Activated CD8-positive, alpha-beta memory T cell treated with anti-CD3 and anti-CD28 coated beads, Interleukin-2, amount 10 ng/mL, durations not matched to agents 7 days and 5 days (primary cell): ENCODE measurements at regions not wholly inside any gene's neighbourhood (a gene's known extent, or its start where the extent isn't known, plus 50 kb on each side); places are given as distances from the start of the nearest gene placed in this dataset.
"Not testable (repeated sequence)": the region's sequence is repeated elsewhere in the genome, so short reads cannot be mapped to it uniquely, and the experiment has no call there.

Experiments
- ATAC-seq: fragments of 150-1000 bp; cut with Tn5 transposase; one replicate; pipeline ENCODE4 v1.10.0; 2021; ENCODE audit warnings: moderate library complexity
- CTCF ChIA-PET: fragments of 350-600 bp; sonication (Branson Sonifier 250); formaldehyde crosslinking; loops from one replicate; lab custom pipeline; 2021; ENCODE audit warnings: antibody characterized with exemption; lab: Charles Lee
- DNase-seq: peaks from one replicate; pipeline ENCODE4 v3.0.0-alpha.2; 2020
- H3K27ac Mint-ChIP-seq: one replicate; pipeline ENCODE4 v1.8.0; 2021; ENCODE audit warnings: mild to moderate bottlenecking, mixed read lengths
- H3K27me3 Mint-ChIP-seq: one replicate; pipeline ENCODE4 v1.8.0; 2021; ENCODE audit warnings: mixed read lengths
- H3K36me3 Mint-ChIP-seq: one replicate; pipeline ENCODE4 v1.8.0; 2021; ENCODE audit warnings: mild to moderate bottlenecking, mixed read lengths
- H3K4me1 Mint-ChIP-seq: one replicate; pipeline ENCODE4 v1.8.0; 2021; ENCODE audit warnings: mixed read lengths
- H3K4me3 Mint-ChIP-seq: one replicate; pipeline ENCODE4 v1.8.0; 2021; ENCODE audit warnings: mild to moderate bottlenecking, moderate library complexity, mixed read lengths
- H3K9me3 Mint-ChIP-seq: one replicate; pipeline ENCODE4 v1.8.0; 2022; ENCODE audit warnings: low read depth, mixed read lengths

- no peaks in the 10 kb centered on the region for H3K36me3 Mint-ChIP-seq
- DNase-seq: no peak
- H3K4me3 Mint-ChIP-seq: no peak overlapping the region
- no peak for ATAC-seq
- no peaks in the 10 kb centered on the region for H3K27me3 Mint-ChIP-seq
- no peaks in the 10 kb centered on the region for H3K4me1 Mint-ChIP-seq
- CTCF ChIA-PET: no interaction called here
- H3K9me3 Mint-ChIP-seq: peaks cover 8% of the 10 kb centered on the region
- no peak overlapping the region for H3K27ac Mint-ChIP-seq
These were observed 56.3 kb upstream of the PRDM9 start for GRCh38 chr5:23451156-23451555.

- H3K4me1 Mint-ChIP-seq: no peaks in the 10 kb centered on the region
- no peak for DNase-seq
- ATAC-seq: no peak
These were observed 57.2 kb upstream of the PRDM9 start for GRCh38 chr5:23450187-23450586.

DNA sequence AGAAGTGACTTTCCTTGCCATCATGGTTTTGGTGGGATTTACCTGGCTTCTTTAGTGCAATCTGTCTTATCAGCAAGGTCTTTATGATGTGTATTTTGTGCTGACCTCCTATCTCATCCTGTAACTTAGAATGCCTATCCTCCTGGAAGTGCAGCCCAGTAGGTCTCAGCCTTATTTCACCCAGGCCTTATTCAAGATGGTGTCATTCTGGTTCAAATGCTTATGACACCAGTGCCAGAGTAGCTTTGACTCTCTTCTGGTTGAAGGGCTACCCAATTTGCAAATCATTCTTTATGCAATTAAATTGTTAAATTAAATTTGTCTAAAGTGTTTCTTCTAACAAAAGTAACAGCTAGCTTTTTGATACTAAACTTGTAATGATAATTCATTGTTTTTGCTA lies 58.8 kb upstream of the PRDM9 start:
- Mint-ChIP-seq H3K27me3 (no peaks in the 10 kb centered on the region), H3K36me3 (no peaks in the 10 kb centered on the region), H3K4me1 (no peaks in the 10 kb centered on the region), H3K4me3 (no peak overlapping the region), H3K27ac (no peak overlapping the region), H3K9me3 (peaks cover 12% of the 10 kb centered on the region)
- no peak for DNase-seq
- CTCF ChIA-PET: no interaction called here
- ATAC-seq: no peak

More at GRCh38 chr5:23450187-23450586, 57.2 kb upstream of the PRDM9 start:
- CTCF ChIA-PET: interaction anchor here (1.2 kb wide), 1 partner anchor 14 kb away, joined by 3 read pairs; no protein-coding TSS in a partner anchor
- Mint-ChIP-seq H3K9me3 (peaks cover 11% of the 10 kb centered on the region), H3K36me3 (no peaks in the 10 kb centered on the region), H3K4me3 (no peak overlapping the region), H3K27ac (no peak overlapping the region), H3K27me3 (no peaks in the 10 kb centered on the region)

- Mint-ChIP-seq H3K27me3 (no peaks in the 10 kb centered on the region), H3K4me1 (no peaks in the 10 kb centered on the region), H3K9me3 (peaks cover 12% of the 10 kb centered on the region), H3K4me3 (no peak overlapping the region), H3K36me3 (no peaks in the 10 kb centered on the region), H3K27ac (no peak overlapping the region)
- DNase-seq: no peak
- CTCF ChIA-PET: no interaction called here
- ATAC-seq: no peak
These were observed 61.0 kb upstream of the PRDM9 start for GRCh38 chr5:23446424-23446823.

- ATAC-seq: no peak
- Mint-ChIP-seq H3K27me3 (no peaks in the 10 kb centered on the region), H3K4me3 (no peak overlapping the region), H3K4me1 (no peaks in the 10 kb centered on the region), H3K9me3 (peaks cover 12% of the 10 kb centered on the region), H3K36me3 (no peaks in the 10 kb centered on the region), H3K27ac (no peak overlapping the region)
- CTCF ChIA-PET: no interaction called here
- no peak for DNase-seq
These were observed 61.8 kb upstream of the PRDM9 start for GRCh38 chr5:23445573-23445972.

DNA sequence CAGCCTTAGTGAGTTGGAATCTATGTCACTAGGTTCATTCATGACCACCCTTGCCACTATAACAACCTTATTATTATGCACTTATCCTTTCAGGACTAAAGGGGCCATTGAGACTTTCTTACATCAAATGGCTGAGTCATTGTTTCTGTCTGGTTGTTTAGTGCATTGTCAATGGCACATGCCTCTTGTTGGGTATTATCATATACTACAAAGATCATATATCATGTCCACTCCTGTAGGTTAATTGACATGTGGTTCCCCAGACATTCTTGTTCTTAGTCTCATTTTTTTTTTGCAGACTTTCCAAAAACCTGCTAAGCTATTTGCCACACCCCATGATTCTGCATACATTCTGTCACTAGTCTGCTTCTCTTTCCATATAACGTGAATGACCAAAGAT lies 66.7 kb upstream of the PRDM9 start:
- DNase-seq (no peak), ATAC-seq (no peak)
- no peaks in the 10 kb centered on the region for H3K27me3 Mint-ChIP-seq
- CTCF ChIA-PET: no interaction called here
- H3K27ac Mint-ChIP-seq: no peak overlapping the region
- H3K4me1 Mint-ChIP-seq: no peaks in the 10 kb centered on the region
- peaks cover 7% of the 10 kb centered on the region for H3K9me3 Mint-ChIP-seq
- no peaks in the 10 kb centered on the region for H3K36me3 Mint-ChIP-seq
- H3K4me3 Mint-ChIP-seq: no peak overlapping the region

- no peaks in the 10 kb centered on the region for H3K27me3 Mint-ChIP-seq
- H3K27ac Mint-ChIP-seq: no peak overlapping the region
- no peak overlapping the region for H3K4me3 Mint-ChIP-seq
- CTCF ChIA-PET: interaction anchor here (1.2 kb wide), 1 partner anchor 13 kb away, joined by 3 read pairs; no protein-coding TSS in a partner anchor
- H3K9me3 Mint-ChIP-seq: no peaks in the 10 kb centered on the region
- H3K36me3 Mint-ChIP-seq: no peaks in the 10 kb centered on the region
- ATAC-seq: no peak
- no peaks in the 10 kb centered on the region for H3K4me1 Mint-ChIP-seq
- no peak for DNase-seq
These were observed 70.4 kb upstream of the PRDM9 start for GRCh38 chr5:23437011-23437410.

DNA sequence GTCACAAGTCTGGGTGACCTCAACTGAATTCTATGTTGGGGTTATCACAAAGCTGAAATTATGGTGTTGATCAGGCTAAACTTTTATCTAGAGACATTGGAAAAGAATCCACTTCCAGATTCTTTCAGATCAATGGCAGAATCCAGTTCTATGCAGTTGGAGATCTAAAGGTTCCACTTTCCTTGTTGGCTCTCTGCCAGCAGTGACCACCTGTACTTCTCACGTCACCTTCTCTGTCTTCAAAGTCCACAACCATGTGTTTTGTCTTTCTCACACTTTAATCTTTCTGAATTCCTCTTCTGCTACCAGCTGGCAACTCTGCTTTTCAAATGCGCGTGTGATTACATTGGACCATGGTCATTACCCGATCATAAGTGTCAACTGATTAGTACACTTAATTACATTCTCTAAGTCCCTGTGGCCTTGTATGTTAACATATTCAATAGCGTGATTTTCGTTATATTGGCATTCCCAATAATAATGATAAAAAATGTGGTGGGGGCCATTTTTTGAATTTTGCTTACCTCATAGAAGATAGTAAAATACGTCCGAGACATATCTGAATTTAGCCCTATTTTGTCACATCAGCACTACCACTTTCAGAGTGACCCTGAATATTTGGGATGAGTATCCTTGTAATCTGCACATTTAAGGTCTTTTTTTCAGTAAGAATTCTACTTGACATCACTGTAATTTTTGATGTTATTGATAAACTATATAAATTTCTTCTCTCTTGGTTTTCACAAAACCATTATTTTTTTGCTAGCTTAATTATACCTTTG lies 73.7 kb upstream of the PRDM9 start:
- CTCF ChIA-PET: no interaction called here
- H3K4me1 Mint-ChIP-seq: no peaks in the 10 kb centered on the region
- no peaks in the 10 kb centered on the region for H3K27me3 Mint-ChIP-seq
- no peaks in the 10 kb centered on the region for H3K36me3 Mint-ChIP-seq
- ATAC-seq (no peak), DNase-seq (no peak)
- H3K4me3 Mint-ChIP-seq: no peak overlapping the region
- no peaks in the 10 kb centered on the region for H3K9me3 Mint-ChIP-seq
- H3K27ac Mint-ChIP-seq: no peak overlapping the region

- no peak overlapping the region for H3K4me3 Mint-ChIP-seq
These were observed 78.7 kb upstream of the PRDM9 start for GRCh38 chr5:23428705-23429104.

GRCh38 chr5:23420214-23420613 lies 87.2 kb upstream of the PRDM9 start:
- not testable (repeated sequence) for H3K4me1 Mint-ChIP-seq, ATAC-seq, H3K4me3 Mint-ChIP-seq, H3K27ac Mint-ChIP-seq, H3K27me3 Mint-ChIP-seq, DNase-seq, H3K36me3 Mint-ChIP-seq
- CTCF ChIA-PET: interaction anchor here (0.6 kb wide), 1 partner anchor 797 kb away, joined by 3 read pairs; no protein-coding TSS in a partner anchor
- peaks cover 16% of the 10 kb centered on the region for H3K9me3 Mint-ChIP-seq

More at GRCh38 chr5:23428705-23429104, 78.7 kb upstream of the PRDM9 start:
- no peak overlapping the region for H3K27ac Mint-ChIP-seq
- peaks cover 5% of the 10 kb centered on the region for H3K9me3 Mint-ChIP-seq
- H3K4me1 Mint-ChIP-seq: no peaks in the 10 kb centered on the region
- no peaks in the 10 kb centered on the region for H3K27me3 Mint-ChIP-seq
- CTCF ChIA-PET: no interaction called here
- ATAC-seq: no peak
- H3K36me3 Mint-ChIP-seq: no peaks in the 10 kb centered on the region
- no peak for DNase-seq

GRCh38 chr5:23419115-23419514 lies 88.3 kb upstream of the PRDM9 start:
- Mint-ChIP-seq H3K9me3 (peaks cover 18% of the 10 kb centered on the region), H3K36me3 (no peaks in the 10 kb centered on the region), H3K27ac (no peak overlapping the region), H3K4me1 (no peaks in the 10 kb centered on the region), H3K27me3 (no peaks in the 10 kb centered on the region), H3K4me3 (no peak overlapping the region)
- DNase-seq (no peak), ATAC-seq (no peak)
- CTCF ChIA-PET: no interaction called here

- Mint-ChIP-seq H3K4me1 (no peaks in the 10 kb centered on the region), H3K9me3 (peaks cover 18% of the 10 kb centered on the region), H3K27ac (no peak overlapping the region), H3K27me3 (no peaks in the 10 kb centered on the region), H3K36me3 (no peaks in the 10 kb centered on the region), H3K4me3 (no peak overlapping the region)
- DNase-seq (no peak), ATAC-seq (no peak)
- CTCF ChIA-PET: no interaction called here
These were observed 94.9 kb upstream of the PRDM9 start for GRCh38 chr5:23412515-23412914.

- DNase-seq (no peak), ATAC-seq (no peak)
- Mint-ChIP-seq H3K4me1 (no peaks in the 10 kb centered on the region), H3K9me3 (peaks cover 18% of the 10 kb centered on the region), H3K36me3 (no peaks in the 10 kb centered on the region), H3K27ac (no peak overlapping the region), H3K27me3 (no peaks in the 10 kb centered on the region), H3K4me3 (no peak overlapping the region)
- CTCF ChIA-PET: no interaction called here
These were observed 95.4 kb upstream of the PRDM9 start for GRCh38 chr5:23411994-23412393.

DNA sequence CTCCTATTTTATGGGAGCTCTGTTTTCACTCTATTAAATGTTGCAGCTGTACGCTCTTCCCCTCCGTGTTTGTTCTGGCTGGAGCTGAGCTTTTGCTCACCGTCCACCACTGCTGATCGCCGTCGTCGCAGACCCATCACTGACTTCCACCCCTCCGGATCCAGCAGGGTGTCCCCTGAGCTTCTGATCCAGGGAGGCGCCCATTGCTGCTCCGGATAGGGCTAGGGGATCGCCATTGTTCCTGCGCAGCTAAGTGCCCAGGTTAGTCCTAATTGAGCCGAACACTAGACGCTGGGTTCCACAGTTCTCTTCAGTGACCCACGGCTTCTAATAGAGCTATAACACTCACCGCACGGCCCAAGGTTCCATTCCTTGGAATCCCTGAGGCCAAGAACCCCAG lies 96.2 kb upstream of the PRDM9 start:
- ATAC-seq: no peak
- Mint-ChIP-seq H3K27me3 (no peaks in the 10 kb centered on the region), H3K9me3 (peaks cover 18% of the 10 kb centered on the region), H3K4me1 (no peaks in the 10 kb centered on the region), H3K36me3 (no peaks in the 10 kb centered on the region), H3K27ac (no peak overlapping the region), H3K4me3 (no peak overlapping the region)
- no peak for DNase-seq
- CTCF ChIA-PET: no interaction called here
